ENCODE measurements at regions not wholly inside any gene's neighbourhood (a gene's known extent, or its start where the extent isn't known, plus 50 kb on each side); places are given as distances from the start of the nearest gene placed in this dataset.

DNA sequence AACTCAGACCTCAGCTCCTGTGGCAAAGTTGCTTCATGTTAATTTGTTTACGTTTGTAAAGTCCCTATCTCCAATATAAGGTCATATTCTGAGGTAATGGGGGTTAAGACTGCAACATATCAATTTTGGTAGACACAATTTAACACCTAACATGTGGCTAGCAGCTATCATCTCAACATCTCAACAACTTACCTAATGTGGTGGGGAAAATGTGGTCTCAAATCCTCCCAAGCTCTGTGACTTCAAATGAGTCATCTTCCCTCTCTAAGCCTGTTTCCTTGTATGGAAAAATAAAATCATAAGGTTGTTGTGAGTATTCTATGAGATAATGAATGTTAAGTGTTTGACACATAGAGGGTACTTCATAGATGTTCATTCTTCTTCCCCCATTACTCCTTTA lies 443.3 kb downstream of the CDK5RAP2 start:
- DNase-seq (ENCODE audit: low spot score): no peak

DNA sequence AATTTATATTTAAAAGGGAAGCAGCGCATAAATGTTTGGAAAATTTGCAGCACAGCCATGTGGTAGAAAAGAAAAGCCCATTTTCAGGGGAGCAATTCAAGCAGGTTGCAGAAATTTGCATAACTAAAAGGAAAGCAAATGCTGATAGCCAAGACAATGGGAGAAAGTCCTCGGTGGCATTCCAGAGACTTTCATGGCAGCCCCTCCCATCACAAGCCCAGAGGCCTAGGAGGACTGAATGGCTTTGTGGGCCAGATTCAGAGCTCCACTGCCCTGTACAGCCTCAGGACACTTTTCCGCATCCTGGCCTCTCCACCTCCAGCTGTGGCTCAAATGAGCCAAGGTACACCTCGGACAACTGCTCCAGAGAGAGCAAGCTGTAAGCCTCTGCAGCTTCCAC lies 462.9 kb downstream of the CDK5RAP2 start:
- DNase-seq (ENCODE audit: low spot score): no peak

DNA sequence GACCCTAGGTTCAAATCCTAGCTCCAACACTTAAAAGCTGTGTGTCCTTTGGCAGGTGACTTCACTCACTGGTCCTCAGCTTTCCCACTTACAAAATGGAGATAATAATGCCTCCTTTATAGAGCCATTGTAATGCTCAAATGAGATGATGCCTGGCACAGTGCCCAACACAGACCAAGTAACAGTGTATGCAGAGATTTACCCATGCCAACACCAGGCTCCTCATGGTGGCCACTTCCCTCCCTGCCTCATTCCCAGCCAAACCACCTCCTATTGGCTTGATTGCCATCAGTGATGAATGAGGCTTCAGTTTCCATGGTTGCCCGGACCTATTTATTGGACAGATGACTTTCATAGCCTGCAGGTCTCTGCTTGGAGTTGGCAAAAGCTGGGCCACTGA lies 469.4 kb downstream of the CDK5RAP2 start:
- DNase-seq (ENCODE audit: low spot score): no peak

DNA sequence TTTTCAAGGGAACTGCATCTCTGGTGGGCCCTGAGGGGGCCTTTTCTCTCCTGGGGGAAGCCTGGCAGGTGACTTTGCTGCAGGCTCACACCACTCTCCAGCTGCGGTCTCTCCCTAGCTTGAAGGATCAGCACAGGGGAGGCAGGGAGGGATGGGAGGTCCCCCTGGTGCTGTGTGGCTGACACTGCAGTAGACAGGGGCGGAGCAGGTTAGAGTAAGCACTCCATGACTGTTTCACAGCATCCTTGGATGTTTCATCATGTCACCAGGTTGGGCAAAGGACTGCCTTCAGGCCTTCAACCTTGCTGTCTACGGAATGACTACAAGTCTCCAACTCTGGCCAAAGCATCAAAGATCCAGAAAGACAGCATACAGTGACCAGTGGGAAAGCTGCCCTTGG lies 470.7 kb downstream of the CDK5RAP2 start:
- no peak for DNase-seq (ENCODE audit: low spot score)

DNA sequence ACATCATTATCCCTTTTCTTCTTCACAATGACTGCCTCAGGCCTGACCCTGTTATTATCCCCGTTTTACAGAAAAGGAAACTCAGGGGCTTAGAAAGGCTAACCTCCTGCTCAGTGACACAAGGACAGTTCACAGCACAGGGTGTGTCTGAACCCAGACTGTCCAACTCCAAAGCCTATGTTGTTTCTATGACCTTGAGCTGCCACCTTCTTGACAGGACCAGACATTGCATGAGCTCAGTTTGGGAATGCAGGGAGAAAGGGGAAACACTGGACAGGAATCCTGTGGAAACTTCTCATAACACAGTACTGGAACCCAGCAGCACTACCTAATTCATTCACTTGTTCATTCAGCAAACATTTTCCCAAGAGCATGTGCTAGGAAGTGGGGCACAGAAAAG lies 472.8 kb downstream of the CDK5RAP2 start:
- DNase-seq (ENCODE audit: low spot score): no peak

DNA sequence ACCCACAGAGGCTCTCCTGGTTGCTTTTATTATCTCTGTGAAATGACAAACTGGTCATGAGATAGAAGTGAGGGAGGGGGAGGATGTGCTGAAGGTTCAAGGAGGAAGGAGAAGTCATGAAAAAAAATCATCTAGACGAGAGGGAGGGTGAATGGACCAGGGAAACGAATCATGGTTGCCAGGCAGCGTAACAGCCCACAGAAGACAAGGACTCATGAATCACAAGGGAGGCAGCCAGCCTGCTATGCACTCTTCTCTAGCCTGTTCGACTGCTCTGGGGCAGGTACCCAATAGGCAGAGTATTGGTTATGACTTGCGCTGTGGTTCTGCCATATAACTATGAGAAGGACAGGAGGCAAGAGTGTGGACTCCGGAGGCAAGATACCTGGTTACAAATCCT lies 475.2 kb downstream of the CDK5RAP2 start:
- DNase-seq (ENCODE audit: low spot score): no peak

DNA sequence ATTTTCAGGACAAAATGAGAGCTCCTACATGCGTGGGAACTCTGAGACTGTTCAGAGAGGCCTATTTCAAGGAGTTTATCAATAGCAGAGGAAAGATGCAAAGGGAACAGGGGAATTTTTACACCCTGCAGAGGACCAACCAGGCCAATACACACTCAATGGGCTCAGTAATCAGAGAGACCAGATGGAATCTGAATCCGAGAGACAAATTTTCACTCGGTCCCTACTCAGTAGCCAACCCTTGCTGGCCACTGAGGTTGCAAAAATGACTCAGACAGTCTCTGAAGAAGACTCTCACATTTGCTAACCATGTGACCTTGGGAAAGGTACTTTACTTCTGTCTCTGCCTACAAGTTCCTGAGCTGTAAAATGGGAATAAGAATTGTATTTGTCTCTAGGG lies 479.4 kb downstream of the CDK5RAP2 start:
- DNase-seq (ENCODE audit: low spot score): no peak

DNA sequence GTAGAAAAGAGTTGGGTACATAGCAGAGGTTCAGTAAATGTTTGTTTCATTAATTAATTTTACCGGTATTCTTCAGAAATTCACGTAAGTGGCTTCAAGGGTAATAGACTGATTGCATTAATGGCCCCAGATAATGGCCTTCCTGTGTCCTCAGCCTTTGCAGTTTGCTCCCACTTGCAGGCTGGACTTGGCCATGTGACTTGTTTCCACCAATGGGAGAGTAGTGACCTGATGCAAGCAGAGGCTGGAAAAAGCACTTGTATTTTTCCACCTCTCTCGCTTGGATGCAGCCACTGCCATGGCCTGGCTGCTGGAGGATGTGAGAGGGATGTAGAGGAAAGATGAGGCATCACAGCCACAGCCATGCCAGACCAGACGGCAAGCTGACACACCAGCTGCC lies 480.9 kb downstream of the CDK5RAP2 start:
- no peak for DNase-seq (ENCODE audit: low spot score)

DNA sequence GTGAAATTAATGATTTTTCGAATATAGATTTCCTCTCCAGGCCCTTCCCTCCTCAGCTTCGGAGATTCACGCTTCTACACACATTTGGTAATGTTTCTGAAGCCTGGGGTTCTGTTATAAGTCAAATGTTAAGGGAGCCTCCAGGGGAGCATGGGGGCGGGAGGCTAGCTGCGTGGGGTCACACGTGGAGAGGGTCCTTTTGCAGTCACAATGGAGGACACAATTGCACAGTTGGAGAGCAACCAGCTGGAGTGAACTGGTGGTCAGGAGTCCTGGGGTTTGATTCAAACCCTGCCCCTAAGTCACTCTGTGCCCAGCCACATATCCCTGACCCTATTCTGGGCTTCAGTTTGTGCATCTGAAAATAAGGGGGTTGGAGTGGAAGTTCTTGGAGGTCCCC lies 481.4 kb downstream of the CDK5RAP2 start:
- no peak for DNase-seq (ENCODE audit: low spot score)

DNA sequence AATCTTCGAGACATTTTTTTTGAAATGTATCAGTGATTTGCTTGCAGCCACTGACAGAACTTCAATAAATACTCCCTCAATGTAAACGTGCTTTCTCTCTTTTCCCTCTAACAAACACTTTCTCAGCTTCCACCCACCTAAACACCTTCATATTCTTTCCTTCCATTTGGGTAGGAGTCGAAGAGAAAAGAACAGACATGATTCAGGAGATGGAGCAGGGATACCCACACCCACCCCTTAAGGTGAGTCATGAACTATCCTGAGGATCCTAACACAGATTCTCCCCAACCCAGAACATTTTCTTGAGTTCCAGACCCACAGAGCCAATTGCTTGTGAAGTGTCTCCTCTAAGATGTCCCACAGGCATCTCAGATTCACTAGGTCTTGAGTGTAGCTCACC lies 488.8 kb downstream of the CDK5RAP2 start:
- DNase-seq (ENCODE audit: low spot score): no peak

DNA sequence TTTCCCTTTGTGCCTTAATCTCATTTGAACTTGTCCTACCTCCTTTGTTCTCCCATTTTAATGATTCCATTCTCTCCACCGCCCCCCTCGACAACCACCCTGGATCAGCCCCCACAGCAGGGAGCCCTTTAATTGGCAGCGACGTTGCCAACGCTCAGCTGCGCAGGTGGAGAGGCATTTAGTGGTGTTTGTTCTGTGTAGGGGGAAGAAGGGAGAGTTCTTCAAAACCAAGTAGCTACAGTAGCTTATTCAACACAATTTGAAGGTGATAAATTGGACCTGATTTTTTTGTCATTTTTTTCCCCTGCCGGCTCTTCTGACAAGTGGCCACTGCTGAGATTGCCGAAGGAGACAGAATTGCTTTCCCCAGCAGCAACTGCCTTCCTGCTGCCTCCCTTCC lies 499.1 kb downstream of the CDK5RAP2 start:
- DNase-seq (ENCODE audit: low spot score): no peak

DNA sequence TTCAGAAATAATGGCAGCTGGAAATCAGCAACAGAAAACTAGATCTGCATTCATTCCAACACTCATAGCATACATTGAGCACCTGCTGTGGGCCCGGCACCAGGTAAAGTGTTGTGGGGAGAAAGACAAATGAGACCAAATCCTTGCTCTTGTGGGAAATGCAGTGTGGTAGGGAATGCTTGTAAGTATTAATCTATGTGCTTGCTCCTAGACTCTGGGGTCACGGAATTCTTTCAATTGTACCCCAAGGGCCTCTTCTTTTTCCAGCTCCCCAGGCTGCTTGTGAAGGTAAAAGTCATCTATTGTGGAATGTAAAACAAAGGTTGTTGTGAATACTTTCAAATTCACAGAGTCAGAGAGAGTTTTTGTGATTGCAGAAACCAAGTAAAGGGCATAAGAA lies 501.9 kb downstream of the CDK5RAP2 start:
- no peak for DNase-seq (ENCODE audit: low spot score)

DNA sequence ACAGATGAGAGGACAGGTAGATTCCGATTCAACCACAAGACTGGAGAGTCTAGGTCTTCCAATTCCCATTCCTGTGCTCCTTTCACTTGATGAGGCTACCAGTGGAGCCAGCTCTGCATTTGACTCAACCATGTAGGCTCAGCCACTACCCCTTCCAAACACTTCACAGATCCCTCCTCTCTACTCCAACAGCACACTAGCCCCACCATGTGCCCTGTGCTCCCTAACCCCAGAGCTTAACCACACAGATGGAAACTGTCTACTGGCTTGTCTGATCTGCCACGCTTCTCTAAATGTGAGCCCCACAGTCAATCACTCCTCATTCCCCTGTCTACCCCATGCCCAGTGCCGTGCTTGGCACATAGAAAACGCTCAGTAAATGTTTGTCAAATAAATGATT lies 508.2 kb downstream of the CDK5RAP2 start:
- no peak for DNase-seq (ENCODE audit: low spot score)

DNA sequence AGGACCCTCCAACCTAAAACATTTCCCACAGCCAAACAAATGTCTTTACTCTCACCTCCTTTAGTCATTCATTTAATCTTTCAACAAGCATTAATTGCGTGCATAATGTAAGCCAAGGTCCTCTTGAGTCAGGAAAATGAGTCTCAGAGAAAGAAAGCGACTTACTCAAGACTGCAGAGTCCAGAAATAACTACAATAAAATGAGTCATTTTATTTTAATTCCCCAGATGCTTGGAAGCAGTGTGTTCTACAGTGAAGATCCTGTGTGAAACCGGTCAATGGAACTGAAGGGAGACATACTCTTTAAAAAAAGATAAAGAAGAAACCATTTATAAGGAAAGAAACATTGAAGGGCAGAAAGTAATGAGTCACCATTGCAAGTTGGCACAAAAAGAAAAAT lies 513.7 kb downstream of the CDK5RAP2 start:
- no peak for DNase-seq (ENCODE audit: low spot score)

DNA sequence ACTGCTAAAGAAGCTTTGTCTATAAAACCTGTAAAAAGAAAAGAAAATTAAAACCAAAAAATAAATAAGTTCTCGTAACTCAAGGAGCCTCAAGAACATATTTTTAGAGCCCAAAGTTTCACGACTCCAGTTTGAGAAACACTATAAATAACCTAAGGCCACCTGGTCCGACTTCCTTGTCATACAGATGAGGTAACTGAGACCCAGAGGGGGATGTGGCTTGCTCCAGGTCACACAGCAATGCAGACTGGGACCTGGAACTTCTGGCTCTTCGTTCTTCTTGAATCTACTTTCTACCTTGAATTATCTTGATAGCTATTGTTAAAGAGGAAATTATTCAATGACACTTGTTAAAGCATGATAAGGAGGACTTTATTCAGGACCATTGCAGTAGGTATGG lies 514.8 kb downstream of the CDK5RAP2 start:
- DNase-seq (ENCODE audit: low spot score): no peak

DNA sequence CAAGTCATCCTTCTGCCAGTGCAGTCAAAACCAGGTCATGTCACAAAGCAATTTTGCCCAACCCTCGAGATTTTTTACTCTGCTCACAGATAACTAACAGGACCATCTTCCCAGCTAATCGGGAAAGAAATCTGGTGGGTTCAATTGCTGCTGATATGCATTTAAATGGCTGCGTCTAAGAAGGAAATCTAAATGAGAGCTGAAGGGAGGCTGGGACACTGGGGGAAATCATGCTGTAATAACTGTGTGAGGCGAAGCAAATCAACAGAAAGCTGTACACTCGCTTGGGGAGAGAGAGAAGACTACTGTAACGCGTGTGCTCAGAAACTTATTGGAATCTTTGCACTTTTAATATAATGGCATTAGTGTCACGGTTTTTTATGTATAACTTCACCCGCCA lies 535.0 kb downstream of the CDK5RAP2 start:
- no peak for DNase-seq (ENCODE audit: low spot score)

DNA sequence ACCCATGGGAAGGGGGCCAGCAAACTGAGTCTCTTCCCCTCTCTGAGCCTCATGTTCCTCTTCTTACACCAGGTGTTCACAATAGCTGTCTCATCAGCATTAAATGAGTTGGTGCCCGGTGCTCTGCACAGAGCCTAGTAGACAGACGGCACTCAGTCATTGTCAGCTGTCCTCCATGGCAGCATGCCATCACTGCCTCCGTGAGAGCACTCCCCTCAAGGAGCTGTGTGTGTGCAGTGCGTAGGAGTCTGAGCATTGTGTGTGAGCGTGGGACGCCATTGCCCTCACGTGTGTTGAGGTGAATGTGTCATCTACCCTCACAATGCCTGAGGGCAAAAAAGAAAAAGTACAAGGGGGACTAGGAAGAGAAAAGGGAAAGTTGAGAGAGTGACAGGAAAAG lies 536.5 kb downstream of the CDK5RAP2 start:
- DNase-seq (ENCODE audit: low spot score): no peak

DNA sequence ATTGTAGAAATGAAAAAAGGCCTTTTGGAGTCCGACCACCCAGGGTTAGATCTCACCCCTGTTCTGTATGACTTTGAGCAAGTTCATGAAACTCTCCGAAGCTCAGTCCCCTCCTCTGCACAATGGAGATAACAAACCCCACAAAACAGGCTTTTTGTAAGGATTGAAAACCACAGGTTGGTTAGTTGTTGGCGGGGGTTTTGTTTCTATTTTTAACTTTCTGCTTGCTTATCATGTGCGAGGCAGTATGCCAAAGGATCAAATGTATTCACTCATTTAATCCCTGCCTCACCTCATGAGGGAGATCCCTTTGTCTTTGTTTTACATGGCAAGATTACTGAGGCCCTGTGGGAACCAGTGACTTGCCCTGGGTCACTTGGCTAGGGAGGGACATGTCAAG lies 539.1 kb downstream of the CDK5RAP2 start:
- DNase-seq (ENCODE audit: low spot score): no peak

DNA sequence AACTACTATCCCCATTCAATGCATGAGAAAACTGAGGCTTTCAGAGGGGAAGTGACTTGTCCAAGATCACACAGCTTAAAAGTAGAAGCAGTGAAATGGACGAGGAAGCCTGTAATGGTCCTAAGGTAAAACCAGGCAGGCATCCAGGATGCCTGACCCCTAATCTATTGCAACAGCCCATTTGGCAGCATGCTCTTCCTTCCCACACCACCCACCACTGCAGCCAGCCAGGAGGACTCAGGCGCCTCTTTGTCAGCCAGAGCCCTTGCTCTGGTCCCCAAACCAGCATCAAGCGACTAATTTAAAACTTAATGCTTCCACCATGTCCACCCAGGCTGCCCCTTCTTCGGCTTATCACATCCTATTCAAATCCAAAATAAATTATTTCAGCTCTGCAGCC lies 541.6 kb downstream of the CDK5RAP2 start:
- DNase-seq (ENCODE audit: low spot score): no peak

DNA sequence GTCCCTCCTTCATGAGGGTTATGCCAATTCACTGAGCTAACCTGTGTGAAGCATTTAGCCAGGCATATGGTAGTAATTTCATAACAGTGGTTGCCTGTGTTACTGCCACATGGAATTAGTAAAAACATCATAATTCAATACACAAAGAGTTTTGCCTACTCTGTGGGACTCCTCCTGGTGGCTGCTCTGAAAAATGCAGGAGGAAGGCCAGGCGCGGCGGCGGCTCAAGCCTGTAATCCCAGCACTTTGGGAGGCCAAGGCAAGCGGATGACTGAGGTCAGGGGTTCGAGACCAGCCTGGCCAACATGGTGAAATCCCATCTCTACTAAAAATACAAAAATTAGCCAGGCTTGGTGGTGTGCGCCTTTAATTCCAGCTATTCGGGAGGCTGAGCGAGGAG lies 547.3 kb downstream of the CDK5RAP2 start:
- no peak for DNase-seq (ENCODE audit: low spot score)

DNA sequence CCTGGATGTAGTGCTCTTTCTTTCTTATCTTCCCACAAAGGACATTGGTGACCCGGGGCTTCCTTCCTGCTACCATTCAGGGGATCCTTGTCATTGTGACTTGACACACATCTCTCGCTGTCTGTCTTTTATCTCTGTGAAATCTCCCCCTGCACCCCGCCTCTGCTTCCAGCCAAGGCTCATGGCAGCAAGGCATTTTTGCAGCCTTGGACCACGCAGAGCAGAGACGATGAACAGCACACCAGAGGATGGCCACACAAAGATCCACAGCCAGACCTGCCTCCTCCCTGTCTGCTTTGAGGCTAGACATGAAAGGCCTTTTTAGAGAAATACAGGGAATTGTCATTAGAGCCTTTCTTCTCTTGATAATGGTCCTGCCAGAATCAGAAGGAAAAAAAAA lies 549.1 kb downstream of the CDK5RAP2 start:
- DNase-seq (ENCODE audit: low spot score): no peak

DNA sequence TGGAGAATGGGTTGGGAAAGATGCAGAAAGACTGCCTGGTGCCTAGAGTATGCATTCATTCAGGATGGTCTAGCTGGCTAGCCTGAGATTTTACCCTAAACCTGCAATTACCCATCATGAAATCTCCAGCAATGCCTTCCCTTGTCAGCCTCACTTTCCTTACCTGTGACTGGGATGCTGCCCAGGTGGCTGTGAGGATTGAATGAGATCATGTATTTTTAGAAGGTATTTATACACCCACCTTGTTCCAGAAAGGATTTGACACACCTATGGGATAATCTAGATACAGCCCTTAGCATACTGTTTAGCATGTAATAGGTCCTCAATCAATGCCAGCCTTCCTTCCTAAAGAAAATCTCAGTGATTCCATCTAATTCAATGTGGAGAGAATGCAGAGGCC lies 561.4 kb downstream of the CDK5RAP2 start:
- no peak for DNase-seq (ENCODE audit: low spot score)

DNA sequence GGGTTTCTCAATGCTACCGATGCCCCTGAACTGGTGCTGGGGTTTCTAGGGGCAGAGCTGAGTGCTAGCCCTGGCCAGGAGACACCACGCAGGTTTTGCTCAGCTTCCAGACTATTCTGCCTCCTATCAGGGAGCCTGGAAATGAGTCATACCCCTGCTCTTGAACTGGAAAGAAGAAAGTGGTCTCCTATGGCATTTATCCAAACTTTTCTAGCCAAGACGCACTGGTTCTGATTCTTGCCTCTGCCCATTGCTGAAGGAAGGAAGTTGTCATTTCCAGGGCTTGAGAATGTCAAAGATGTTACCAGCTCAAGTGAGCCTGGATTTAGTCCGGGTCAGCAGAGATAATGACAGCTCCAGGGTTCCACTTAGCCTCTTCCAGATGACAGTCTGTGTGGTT lies 561.9 kb downstream of the CDK5RAP2 start:
- no peak for DNase-seq (ENCODE audit: low spot score)

DNA sequence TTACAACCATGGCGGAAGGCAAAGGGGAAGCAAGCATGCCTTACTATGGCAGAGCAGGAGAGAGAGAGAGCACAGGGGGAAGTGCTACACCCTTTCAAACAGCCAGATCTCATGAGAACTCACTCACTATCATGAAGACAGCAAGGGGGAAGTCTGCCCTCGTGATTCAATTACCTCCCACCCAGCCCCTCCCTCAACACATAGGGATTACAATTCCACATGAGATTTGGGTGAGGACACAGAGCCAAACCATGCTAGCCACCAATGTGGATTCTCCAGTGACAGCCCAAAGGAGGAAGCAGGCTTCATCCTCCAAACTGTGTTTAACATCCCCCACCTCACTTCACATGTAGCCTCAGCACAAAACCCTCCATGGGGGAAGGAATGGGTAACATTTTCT lies 563.7 kb downstream of the CDK5RAP2 start:
- no peak for DNase-seq (ENCODE audit: low spot score)

DNA sequence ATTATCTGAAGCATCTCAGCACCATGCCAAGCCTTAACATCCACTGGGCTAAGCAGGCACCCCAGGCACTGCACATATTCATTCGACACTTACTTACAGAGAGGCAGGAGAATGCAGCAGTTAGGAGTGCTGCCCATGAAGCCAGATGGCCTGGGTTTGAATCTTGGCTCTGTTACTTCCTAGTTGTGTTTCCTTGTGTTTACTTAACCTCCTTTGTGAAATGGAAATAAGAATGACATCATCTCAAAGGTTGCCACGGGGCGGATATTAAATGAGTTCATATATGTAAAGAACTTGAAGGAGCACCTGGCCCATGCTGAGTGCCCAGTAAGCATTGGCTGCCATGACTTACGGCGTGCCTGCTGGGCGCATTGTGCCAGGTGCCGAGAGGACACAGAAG lies 565.2 kb downstream of the CDK5RAP2 start:
- DNase-seq (ENCODE audit: low spot score): no peak

DNA sequence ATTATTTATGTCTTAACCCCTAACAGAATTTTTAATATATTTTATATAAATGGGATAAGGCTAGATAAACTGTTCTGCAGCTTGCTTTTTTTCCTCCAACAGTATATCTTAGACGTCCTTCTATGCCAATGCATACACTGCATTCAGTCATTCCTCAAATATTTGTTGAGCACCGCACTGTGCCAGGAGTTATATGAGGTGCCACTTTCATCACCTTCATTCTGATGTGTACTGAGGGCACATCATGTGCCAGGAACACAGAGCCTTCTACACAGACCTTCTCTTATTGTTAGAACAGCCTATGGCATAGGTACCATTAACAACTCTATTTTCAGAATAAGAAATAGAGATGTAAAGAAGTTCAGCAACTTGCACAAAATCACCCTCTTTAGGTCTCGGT lies 570.1 kb downstream of the CDK5RAP2 start:
- DNase-seq (ENCODE audit: low spot score): no peak
